ENCODE measurements at regions not wholly inside any gene's neighbourhood (a gene's known extent, or its start where the extent isn't known, plus 50 kb on each side); places are given as distances from the start of the nearest gene placed in this dataset.
"Not testable (repeated sequence)": the region's sequence is repeated elsewhere in the genome, so short reads cannot be mapped to it uniquely, and the experiment has no call there.

GRCh38 chrX:66794514-66794913 lies 155.6 kb upstream of the EDA2R start:
- not testable (repeated sequence) for TF ChIP-seq RFX5 (IDR thresholded peaks at IDR 0.05; ENCODE audit: low read depth, low read length); CTCF (conservative IDR thresholded peaks at IDR 0.05; ENCODE audit: low read depth, low read length); USF2 (IDR thresholded peaks at IDR 0.05; ENCODE audit: low read depth, low read length); SMC3 (IDR thresholded peaks at IDR 0.05; ENCODE audit: low read depth, low read length); BHLHE40 (IDR thresholded peaks at IDR 0.05; ENCODE audit: low read depth, low read length); RAD21 (IDR thresholded peaks at IDR 0.05; ENCODE audit: low read length); POLR2A (IDR thresholded peaks at IDR 0.05; ENCODE audit: low read depth, low read length); MAFK (IDR thresholded peaks at IDR 0.05; ENCODE audit: low read depth, low read length); MAZ (IDR thresholded peaks at IDR 0.05; ENCODE audit: borderline replicate concordance, low read depth, low read length); FOS (IDR thresholded peaks at IDR 0.05; ENCODE audit: low read depth, low read length); NFE2L2 (IDR thresholded peaks at IDR 0.05; ENCODE audit: low read depth, low read length); MXI1 (IDR thresholded peaks at IDR 0.05; ENCODE audit: borderline replicate concordance, low read depth, low read length); CEBPB (IDR thresholded peaks at IDR 0.05; ENCODE audit: low read depth, low read length)
